22Rv1 (cell line): ENCODE measurements at regions not wholly inside any gene's neighbourhood (a gene's known extent, or its start where the extent isn't known, plus 50 kb on each side); places are given as distances from the start of the nearest gene placed in this dataset.

Experiments
- H3K27ac ChIP-seq: fragments of 450-650 bp; 2 replicates; pipeline ENCODE4 v1.5.1; 2017
- ZFX ChIP-seq: fragments of 450-650 bp; IDR thresholded peaks from 2 replicates; pipeline ENCODE4 v1.6.1; 2017; ENCODE audit warnings: antibody characterized with exemption, borderline replicate concordance
- TF ChIP-seq, protein P1 (sequence below): fragments of 450-650 bp; IDR thresholded peaks from 2 replicates; pipeline ENCODE4 v1.5.1; 2017; ENCODE audit warnings: mild to moderate bottlenecking

DNA sequence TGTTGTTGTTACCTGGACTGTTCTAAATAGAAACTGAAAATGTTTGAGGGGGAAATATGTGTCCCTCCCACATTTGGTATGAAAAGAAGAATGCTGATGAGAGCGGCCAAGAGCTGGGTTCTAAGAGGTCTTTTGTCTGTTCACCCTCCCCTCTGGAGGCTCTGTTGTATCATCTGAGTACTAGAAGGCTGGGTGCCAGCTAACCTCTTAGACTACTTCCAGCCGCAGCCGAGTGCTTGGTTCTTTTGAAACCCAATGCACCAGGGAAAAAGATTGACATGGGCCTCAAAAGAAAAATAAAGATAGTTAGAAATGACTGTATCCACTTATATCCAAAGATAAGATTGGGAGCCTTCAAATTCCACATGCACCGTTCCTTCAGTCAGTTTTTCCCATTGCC, 255.9 kb downstream of the TXNL1 start:
- H3K27ac ChIP-seq = no peak overlapping the region
- TF ChIP-seq, protein P1, sequence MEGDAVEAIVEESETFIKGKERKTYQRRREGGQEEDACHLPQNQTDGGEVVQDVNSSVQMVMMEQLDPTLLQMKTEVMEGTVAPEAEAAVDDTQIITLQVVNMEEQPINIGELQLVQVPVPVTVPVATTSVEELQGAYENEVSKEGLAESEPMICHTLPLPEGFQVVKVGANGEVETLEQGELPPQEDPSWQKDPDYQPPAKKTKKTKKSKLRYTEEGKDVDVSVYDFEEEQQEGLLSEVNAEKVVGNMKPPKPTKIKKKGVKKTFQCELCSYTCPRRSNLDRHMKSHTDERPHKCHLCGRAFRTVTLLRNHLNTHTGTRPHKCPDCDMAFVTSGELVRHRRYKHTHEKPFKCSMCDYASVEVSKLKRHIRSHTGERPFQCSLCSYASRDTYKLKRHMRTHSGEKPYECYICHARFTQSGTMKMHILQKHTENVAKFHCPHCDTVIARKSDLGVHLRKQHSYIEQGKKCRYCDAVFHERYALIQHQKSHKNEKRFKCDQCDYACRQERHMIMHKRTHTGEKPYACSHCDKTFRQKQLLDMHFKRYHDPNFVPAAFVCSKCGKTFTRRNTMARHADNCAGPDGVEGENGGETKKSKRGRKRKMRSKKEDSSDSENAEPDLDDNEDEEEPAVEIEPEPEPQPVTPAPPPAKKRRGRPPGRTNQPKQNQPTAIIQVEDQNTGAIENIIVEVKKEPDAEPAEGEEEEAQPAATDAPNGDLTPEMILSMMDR = no peak
- TF ChIP-seq ZFX = no peak

DNA sequence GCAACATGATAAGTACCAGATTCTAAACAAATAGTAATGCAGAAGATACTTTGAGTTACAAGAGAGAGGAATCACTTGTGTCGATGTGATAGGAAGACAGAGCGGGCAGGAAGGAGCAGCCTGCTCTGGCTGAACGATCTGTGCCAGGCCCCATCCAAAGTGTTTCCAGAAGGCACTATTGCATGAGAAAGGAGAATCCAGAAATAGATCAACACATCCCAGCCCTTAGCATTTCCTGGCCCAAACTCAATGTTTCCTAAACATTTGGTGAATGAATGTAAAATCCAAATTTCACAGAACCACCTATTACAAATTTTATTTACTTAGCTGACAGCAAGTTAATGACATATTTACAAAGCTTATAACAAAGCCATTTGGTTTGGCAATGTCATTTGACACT, 257.2 kb downstream of the TXNL1 start:
- TF ChIP-seq, protein P1 = no peak
- no peak for TF ChIP-seq ZFX
- no peak overlapping the region for H3K27ac ChIP-seq

DNA sequence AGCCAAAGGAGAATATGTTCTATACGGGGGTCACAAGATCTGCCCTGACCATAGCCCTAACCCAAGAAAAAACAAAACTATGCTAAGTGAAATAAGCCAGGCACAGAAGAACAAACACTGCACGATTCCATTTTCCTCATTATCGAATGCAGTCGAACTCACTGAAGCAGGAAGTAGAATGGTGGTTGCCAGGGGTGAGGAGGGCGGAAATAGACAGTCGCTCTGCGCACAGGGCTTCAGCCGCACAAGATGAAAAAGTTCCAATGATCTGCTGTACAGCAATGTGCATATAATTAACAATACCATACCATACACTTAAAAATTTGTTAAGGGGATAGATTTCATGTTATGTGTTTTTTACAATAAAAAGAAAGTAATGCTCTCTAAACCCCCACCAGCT, 257.7 kb downstream of the TXNL1 start:
- H3K27ac ChIP-seq = no peak overlapping the region
- TF ChIP-seq, protein P1 = no peak
- no peak for TF ChIP-seq ZFX

DNA sequence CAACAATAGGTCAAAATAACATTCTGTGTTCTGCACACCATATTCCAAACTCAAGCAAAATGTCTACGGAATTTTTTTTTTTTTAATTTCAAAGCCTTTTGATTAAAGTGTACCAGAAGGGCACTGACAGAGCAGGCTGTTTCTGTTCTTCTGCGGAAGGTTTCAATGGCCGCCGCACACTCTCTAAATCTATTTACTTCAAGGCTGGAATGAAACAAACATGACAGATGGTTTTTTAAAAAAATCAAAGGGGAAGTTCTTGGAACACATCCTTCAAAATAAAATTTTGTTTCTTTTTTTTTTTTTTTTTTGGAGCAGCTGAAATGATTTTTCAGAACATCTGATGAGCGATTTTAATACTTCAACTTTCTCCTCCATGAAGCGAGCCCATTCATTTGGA, 259.1 kb downstream of the TXNL1 start:
- TF ChIP-seq ZFX = no peak
- TF ChIP-seq, protein P1 = no peak

DNA sequence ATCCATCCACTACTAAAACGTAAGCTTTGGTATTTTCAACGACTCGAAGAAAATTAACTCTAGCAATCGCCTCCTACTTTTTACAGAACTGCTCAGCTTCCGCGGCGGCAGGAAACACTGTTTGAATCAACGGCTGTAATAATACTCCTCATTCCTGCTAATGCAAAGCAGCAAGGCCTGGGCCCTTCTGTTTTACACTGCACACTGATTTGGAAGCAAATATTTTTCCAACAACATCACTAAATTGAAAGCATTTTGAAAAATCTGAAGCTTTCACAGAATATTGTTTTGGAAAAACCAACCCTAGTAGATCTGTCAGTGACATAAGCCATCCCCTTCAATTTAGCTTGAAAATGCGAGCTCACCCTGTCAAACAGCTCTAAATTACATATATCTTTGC, 261.2 kb downstream of the TXNL1 start:
- TF ChIP-seq, protein P1 = no peak
- no peak for TF ChIP-seq ZFX

More for the DNA sequence above, 259.1 kb downstream of the TXNL1 start:
- no peak overlapping the region for H3K27ac ChIP-seq

DNA sequence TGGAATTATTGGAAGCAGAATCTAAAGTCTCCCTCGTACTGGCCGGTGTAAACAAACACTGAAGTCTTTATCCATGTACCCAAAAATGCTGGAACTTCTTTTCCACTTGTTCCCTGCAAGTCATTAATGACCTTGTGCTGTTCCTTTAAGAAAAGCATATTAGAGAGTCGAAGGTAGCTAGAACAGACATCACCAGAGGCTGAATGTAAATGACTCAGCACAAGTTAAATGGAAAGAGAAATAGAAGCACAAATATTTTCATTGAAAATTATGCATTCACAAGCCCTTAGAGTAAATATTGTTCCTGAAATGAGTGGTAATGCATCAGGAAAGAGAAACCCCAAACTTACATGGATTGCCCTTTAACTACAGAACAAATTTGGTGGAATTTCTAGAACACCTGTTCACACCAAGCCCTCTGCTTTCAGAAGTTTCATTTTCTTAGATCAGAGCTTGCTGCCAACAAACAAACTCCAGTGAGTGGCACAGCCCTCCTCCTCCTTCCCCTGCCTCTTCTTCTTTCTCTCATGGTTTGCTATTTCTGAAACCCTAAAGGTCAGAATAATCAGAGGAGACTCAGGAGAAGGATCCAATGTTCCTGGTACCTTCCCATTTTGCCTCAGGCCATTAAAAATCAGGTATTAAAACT, 264.3 kb downstream of the TXNL1 start:
- no peak overlapping the region; the same call in 1 of the 2 replicates for H3K27ac ChIP-seq
- TF ChIP-seq, protein P1 = no peak
- TF ChIP-seq ZFX = no peak

More for the DNA sequence above, 261.2 kb downstream of the TXNL1 start:
- H3K27ac ChIP-seq = no peak overlapping the region

DNA sequence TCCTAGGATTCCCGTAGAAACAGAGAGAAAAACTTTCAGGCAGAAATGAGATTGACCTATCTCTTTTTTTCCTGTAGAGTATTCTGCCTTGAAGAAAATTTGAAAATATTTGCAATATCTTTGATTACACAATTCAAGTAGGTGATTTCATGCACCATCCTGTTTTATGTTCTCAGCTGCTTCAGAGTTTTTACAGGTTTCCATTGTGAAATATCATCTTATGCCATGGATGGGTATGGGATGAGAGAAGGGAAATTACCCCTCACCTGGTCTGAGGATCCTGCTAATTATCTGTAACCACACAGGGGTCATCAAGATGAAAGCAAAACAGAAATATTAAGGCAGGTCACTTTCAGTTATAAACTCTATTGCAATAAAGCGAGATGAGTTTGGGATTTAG, 264.8 kb downstream of the TXNL1 start:
- no peak overlapping the region; the same call in 1 of the 2 replicates for H3K27ac ChIP-seq
- TF ChIP-seq, protein P1 = no peak
- no peak for TF ChIP-seq ZFX
